SIG-M5 treated with dmso at 0.1 percent for 504 hours (cell line): ENCODE measurements at regions not wholly inside any gene's neighbourhood (a gene's known extent, or its start where the extent isn't known, plus 50 kb on each side); places are given as distances from the start of the nearest gene placed in this dataset.
"Not testable (repeated sequence)": the region's sequence is repeated elsewhere in the genome, so short reads cannot be mapped to it uniquely, and the experiment has no call there.

Source experiments
- DNase-seq: peaks from one replicate; lab custom pipeline; 2025; ENCODE audit not compliant: unreplicated experiment; lab: John Stamatoyannopoulos, UW

DNA sequence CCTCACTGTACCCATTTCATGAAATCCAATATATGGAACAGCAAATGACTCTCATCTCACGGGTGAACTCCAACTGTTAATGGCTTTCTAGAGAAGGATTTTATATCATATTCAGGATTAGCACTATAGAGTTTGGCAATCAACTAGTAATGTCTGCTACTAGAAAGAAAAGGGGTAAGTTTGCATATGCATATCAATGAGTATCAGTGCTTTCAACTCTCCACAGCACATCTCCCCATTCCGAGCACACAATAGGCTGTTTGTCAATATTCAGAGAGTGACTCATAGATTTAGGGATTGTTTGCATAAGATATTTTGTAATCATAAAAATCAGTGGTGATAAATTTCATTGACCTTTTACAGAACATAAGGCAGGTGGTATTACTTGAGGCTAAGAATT lies 163.2 kb upstream of the LMCD1 start:
- DNase-seq = no peak

DNA sequence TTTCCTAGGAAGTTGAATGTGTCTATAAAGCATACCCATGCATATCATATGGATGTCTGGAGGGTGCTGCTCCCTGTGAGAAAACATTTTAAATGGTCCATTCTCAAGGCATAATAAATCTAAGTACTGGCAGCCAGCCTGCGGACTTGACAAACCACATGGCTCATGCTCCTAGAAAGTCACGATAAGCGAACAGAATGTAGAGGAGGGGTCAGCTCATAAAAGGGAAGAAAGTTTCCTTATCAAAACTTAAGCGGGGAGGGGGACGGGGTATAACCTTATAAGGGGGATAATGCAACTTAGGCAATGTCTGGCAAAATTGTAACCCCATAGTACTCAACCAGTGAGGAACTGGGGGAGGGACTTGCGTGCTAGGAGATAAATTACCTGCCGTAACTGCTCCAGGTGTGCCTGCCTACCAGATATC lies 159.8 kb upstream of the LMCD1 start:
- no peak for DNase-seq

DNA sequence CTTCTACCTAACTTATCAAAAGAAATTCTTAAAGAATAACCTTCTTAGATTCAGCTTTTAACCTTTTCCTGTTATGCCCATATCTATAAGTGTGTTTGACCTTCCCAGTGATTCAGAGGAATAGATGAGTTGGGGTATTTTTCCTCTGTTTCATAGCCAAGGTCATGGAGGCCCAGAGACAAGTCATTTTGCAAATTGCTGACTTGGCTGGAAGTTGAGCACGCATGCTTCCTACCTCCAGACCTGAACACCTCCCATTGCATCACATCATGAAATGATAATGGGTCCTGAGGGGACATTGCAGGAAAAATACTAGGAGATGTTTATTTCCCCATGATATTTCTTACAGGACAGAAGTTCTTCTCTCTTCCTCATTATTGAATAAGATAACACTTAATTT lies 158.6 kb upstream of the LMCD1 start:
- DNase-seq = no peak

DNA sequence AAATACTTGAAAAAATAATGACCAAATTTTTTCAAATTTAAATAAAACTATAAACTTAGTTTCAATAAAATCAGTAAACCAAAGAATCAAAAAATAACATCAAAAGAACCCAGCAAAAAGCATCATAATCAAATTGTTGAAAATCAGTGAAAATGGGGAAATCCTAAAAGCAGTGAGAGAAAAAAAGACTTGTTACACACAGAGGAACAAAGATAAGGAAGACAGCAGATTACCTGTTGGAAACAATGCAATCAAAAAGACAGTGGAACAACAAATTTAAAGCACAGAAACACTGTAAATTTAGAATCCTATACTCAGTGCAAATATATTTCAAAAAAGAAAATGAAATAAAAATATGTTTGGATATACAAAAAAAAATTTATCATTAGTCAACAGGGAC lies 156.2 kb upstream of the LMCD1 start:
- DNase-seq = no peak

DNA sequence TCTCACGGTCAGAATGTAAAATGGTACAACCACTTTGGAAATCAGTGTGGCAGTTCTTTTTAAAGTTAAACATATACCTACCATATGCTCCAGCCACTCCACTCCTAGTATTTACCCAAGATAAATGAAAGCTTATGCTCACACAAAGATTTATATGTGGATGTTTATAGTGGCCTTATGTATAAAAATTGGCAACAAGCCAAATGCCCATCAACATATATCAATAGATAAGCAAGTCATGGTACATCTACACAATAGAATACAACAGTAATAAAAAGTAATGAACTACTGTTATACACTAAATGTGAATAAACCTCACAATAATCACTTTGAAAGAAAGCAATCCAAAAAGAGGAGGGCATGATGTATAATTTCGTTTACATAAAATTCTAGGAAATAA lies 153.5 kb upstream of the LMCD1 start:
- no peak for DNase-seq

DNA sequence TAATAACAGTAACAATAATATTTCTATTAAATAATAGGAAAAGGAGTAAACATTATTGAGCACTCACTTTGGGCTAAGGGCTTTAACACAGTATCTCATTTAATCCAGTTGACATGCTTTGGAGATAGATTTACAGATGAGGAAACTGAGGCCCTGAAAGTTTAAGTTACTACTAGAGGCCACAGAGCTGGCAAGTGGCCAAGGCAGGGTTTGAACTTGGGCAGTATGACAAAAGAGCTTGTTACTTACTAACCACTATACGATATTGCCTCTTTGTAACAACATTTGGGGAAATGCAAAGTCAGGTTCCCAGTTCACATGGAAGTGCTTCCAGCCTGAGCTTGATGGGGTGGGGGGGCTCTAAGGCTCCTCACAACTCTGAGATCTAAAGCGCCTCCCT lies 149.1 kb upstream of the LMCD1 start:
- DNase-seq = no peak

DNA sequence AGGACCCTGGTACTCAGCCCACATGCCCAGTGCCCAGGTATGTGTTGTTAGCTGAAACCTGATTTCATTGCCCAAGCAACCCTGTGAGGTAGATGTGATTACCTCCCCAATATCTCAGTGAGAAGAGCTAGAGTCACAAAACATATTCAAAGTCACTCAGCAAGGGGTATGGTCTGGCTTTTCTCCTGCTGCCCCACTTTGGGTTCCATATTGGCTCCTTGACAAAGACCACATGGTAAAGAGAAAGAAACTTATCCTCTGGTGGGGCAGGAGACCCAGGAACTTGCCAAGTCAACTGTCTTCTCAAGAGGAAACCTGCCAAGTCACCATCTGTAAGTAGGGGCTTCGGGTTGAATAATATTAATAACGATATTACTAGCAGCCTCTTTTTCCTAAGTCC lies 148.3 kb upstream of the LMCD1 start:
- DNase-seq = no peak

DNA sequence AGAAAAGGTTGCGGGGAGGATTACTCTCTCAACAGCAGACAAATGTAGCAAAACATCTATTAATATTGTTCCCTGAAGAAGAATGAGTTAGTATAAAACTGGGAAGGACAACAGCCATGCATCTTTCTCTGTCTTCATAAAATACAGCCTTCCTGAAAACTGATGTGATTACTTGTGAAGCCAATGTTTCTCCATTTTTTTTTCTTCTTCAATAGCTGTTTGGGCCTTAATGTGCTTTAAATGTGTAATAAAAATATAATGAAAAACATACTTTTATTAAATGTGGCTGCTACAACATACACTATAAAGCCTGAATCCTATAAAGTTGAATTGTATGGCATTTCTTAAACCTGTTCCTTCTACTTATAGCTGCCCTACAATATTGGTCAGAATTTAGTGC lies 146.3 kb upstream of the LMCD1 start:
- no peak for DNase-seq

DNA sequence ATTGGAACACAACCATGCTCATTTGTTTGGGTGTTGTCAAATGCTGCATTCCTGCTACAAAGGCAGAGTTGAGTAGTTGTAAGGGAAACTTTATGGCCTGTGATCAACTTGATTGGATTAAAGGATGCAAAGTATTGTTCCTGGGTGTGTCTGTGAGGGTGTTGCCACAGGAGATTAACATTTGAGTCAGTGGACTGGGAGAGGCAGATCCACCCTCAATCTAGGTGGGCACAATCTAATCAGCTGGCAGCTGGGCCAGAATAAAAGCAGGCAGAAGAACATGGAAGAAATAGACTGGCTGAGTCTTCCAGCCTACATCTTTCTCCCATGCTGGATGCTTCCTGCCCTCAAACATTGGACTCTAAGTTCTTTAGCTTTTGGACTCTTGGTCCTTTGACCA lies 145.6 kb upstream of the LMCD1 start:
- DNase-seq = not testable (repeated sequence)

DNA sequence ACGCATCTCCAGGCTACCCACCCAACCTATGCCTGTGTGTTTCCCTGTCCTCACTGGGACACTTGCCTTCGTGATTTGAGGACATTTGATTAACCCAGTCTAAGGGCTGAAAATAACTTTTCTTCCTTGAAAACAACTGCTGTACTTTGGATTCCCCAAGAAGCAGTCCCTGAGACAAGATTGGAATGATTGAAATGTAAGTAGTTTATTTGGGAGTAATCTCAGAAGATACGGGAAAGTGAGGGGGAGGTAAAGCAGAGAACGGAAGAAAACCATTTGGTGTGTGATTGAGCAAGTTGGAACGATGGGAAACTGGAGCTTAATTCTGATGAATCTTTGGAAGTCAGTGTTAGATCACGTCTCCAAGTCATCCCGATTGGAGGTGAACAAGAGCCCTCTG lies 143.8 kb upstream of the LMCD1 start:
- no peak for DNase-seq

DNA sequence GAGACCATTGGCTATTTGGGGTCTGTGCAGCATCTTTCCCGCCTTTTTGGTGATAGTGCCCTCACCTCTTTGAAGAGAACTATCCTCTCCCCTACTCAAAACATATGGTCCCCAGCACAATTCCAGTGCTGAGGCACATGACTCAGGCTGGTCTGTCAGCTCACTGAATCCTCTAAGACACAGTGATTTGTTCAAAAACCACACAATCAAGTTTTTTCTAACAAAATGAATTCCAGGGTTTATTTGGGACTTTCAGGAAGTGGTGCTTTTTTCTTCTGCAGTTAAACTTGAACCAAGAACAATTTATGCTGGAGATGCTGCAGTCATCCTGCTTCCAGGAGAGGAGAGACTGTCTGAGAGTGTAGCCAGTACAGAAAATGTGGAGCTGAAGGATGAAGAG lies 142.5 kb upstream of the LMCD1 start:
- DNase-seq = no peak

DNA sequence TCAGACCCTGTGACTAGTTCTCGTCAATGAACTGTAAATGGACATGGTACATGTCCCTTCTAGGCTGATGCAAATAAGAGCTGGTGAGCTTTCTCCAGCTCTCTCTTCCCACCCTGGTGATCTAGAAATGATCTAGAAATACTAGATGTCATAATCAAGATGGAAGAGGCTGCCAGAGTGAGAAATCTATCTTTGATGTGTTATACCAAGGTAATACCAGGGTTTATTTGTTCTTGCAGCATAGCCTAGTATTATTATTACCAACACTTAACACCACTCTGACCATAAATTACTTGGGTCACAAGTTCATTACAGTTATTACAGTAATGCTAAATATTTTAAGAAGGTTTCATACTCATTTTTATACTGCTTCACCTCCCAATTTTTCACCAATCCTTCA lies 138.4 kb upstream of the LMCD1 start:
- DNase-seq = no peak

DNA sequence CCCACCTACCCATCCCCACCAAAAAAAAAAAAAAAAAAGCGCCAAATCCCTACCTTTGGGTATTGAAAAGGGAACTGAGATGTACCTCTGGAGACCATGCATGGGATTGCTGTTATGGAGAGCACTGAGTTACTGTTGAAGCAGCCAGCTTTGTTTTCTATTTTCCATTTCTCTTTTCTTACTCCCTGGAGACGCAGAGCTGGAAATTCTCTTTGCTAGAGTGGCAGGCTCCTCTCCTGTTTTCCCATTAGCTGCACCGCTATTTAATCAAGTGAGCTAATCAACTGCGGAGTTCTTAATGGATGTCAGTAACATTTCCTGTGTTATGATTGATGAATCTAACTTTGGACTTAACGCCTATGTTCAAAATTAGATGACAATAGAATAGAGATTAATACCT lies 136.1 kb upstream of the LMCD1 start:
- DNase-seq = no peak

DNA sequence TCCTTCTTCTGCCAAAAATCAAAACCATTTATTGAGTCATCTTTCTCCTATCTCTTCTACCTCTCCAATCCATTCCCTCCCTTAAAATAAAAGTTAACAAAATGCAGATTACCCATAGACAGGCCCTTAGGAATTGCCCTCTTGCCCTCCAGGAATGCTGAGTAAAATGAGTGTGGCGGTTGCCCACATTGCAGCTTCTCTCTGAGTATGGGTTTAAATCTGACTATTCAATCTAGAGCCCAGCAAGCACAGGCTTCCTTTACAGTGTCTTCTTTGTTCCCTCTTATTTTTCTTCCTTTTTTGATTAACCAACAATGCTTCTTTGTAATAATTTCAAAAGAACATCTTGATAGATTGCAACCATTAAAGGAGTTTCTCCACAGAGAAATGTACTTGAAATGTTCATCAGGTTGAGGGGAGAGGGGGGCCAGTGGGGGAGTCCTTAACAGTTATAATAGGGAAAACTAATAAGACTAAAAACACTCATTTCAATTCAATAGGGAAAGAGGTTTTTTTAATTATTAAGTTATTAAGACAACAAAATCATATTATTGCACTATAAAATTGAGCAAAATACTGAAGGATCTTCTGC lies 135.3 kb upstream of the LMCD1 start:
- no peak for DNase-seq

DNA sequence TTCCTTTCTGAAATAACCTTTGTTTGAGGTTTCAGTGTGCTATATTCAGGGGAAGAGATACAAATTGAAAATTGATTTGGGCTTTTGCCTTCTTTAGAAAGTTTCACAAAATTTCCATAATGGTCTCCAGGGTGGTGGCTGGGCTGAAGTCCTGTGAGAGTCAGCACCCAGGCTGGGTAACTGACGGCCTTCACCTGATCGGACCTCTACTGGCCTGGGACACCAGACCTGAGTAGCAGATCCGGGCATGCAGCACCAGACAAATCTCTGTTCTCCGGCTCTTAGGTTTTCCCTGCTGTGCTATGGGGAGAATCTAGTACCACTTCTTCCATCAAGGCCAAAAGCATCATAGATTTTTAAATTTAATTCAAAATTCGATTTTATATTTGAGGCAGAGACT lies 133.0 kb upstream of the LMCD1 start:
- no peak for DNase-seq

DNA sequence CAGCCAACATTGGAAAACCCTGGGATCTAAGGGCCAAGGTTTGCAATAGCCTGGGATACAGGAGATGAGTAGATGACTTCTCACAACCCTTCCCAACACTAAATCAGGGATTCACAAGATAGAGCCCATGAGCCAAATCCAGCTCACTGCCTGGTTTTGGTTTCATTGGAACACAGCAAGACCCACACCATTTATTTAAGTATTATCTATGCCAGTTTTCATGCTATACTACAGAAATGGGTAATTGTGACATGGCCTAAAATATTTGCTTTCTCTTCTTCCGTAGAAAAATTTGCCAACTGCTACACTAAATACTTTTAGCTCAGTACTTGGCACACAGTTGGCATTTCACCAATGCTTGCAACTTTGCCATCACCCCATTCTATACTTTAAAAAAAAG lies 132.0 kb upstream of the LMCD1 start:
- DNase-seq = no peak

DNA sequence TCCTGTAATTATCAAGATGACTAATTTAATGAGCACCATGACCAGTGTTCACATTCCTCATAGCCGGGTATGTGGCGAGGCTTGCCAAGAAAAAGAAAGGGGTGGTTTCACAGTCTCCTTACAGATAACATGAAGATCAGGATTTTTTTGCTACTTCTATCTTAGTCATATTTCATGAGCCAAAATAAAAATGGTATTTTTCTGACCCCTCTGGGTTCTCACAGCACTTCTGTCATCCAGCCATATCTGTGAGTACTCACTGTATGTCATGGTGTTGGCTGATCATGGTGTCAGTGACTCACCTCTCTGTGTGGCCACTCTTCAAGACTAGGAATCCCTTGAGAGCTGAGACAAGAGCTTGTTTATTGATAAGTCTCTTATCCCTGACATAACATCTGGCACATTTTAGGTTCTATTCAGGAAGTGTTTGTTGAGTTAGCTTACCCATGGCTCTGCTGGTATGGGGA lies 130.5 kb upstream of the LMCD1 start:
- no peak for DNase-seq

DNA sequence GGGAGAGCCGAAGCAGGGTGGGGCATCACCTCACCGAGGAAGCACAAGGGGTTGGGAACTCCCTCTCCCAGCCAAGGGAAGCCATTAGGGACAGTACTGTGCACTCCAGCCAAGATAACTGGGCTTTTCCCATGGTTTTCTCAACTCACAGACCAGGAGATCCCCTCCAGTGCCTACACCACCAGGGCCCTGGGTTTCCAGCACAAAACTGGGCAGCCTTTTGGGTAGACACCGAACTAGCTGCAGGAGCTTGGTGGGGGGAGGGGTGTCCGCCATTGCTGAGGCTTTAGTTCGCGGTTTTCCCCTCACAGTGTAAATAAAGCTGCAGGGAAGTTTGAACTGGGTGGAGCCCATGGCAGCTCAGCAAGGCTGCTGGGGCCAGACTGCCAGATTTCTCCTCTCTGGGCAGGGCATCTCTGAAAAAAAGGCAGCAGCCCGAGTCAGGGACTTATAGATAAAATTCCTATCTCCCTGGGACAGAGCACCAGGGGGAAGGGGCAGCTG lies 129.6 kb upstream of the LMCD1 start:
- no peak for DNase-seq

DNA sequence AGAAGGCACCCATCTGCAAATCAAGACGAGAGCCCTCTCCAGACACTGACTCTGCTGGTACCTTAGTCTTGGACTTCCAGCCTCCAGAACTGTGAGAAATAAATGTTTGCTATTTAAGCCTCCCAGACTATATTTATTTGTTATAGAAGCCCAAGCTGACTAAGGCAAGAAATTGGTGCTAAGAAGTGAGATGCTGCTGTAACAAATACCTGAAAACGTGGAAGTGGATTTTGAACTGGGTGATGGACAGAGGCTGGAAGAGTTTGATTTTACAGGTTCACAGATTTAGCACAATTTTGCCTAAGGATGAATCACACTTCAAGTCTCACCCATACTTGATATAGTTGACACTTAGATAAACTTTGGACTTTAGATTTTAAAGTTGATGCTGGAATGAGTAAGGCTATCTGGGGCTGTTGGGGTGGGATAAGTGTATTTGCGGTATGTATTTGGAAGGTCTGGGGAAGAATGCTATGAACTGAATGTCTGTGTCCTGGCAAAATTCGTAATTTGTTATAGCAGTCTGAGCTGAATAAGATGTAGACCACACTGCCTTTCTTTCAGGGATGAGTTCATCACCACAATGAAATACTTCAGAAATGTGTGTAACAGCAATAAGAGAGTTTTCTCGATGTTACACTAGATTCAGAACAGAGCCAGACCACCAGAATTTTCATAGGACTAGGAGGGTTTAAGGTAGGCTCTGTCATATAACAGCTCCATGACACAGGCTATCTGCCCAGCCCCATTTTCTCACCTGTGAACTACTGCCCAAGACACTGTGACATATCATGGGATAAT lies 120.5 kb upstream of the LMCD1 start:
- DNase-seq = no peak

DNA sequence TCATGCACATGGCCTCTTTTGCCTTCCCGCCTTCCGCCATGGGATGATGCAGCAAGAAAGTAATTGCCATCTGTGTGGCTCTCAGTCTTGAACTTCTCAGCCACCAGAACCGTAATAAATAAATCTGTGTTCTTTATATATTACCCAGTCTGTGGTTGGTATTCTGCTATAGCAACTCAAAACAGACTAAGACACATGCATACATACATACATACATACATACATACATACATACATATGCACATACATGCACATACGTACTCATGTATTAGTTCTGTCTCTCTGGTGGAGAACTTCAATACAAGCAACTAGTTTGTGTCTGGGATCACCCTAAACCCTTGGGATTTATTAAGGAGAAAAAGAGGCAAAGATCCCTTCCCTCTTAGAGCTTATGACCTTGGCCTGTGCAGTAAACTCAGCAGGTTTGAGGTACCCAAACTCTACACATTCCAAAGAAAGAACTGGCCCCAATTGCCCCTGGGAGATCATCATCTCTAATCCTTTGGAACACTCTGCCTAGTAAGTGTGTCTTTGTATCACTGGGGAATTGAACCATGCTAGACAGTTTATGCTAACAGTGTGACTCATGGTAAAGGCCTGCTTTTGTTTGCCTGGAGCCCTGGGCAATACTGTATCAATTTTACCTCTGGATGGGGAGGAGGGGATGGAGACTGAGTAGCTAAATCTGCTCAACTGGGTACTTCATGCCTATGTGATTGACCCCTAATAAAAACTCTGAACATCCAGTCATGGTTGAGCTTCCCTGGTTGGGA lies 115.6 kb upstream of the LMCD1 start:
- no peak for DNase-seq

DNA sequence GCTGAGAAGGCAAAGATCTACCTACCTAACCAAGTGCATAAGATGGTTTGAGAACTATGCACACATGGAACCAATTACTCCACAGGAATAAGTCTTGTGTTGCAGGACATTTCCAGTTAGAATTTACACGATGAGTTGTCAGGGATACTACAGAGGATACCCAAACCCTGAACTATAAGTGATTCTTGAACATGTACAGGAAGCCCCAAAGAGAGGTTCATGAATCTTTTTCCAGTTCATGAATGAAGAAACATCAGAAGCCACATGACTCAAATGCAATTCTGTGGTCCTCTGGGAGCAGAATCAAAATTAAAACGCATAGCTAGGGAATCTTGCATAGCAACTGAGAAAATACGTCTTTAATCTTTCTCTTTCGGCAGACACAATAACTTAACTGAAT lies 114.1 kb upstream of the LMCD1 start:
- no peak for DNase-seq

DNA sequence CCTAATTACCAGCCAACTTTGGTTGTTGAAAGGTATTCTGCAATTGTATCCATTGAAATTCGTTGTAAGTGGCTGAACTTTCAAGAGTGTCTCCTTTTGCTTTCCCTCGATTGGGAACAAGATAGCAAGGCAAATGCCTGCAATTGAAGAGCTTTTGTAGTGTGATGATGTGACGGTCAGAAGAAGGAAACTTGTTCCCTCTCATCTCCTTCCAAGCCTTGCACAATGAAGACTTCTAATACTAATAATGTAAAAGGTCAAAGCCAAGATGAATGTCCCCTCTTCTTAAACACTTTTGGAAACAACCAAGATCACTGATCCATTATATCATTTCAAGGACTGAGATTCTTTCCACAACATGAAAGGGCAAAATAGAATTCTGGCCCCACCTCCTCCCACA lies 101.9 kb upstream of the LMCD1 start:
- DNase-seq = no peak
